Neural crest cell (in vitro differentiated cells): ENCODE measurements at regions not wholly inside any gene's neighbourhood (a gene's known extent, or its start where the extent isn't known, plus 50 kb on each side); places are given as distances from the start of the nearest gene placed in this dataset.
"Not testable (repeated sequence)": the region's sequence is repeated elsewhere in the genome, so short reads cannot be mapped to it uniquely, and the experiment has no call there.

ENCODE experiments used
- DNase-seq: peaks from one replicate; pipeline ENCODE4 v3.0.0; 2021; ENCODE audit warnings: low read depth, mixed read lengths, low spot score
- H3K27ac Mint-ChIP-seq: one replicate; pipeline ENCODE4 v1.8.0; 2021; ENCODE audit warnings: mild to moderate bottlenecking, mixed read lengths; ENCODE audit not compliant: unreplicated experiment
- H3K27me3 Mint-ChIP-seq: 2 replicates; pipeline ENCODE4 v1.8.0; 2021; ENCODE audit warnings: low read depth, mild to moderate bottlenecking, mixed read lengths
- H3K36me3 Mint-ChIP-seq: 2 replicates; pipeline ENCODE4 v1.8.0; 2021; ENCODE audit warnings: low read depth, mild to moderate bottlenecking, mixed read lengths
- H3K4me1 Mint-ChIP-seq: 2 replicates; pipeline ENCODE4 v1.8.0; 2021; ENCODE audit warnings: mixed read lengths
- H3K4me3 Mint-ChIP-seq: one replicate; pipeline ENCODE4 v1.8.0; 2021; ENCODE audit warnings: mild to moderate bottlenecking, mixed read lengths
- H3K9me3 Mint-ChIP-seq: 2 replicates; pipeline ENCODE4 v1.8.0; 2021; ENCODE audit warnings: mixed read lengths
- CTCF ChIP-seq: fragments of 200-600 bp; sonication (generic); conservative IDR thresholded peaks from 2 replicates; pipeline ENCODE4 v1.5.0; 2021; ENCODE audit warnings: antibody characterized with exemption, mild to moderate bottlenecking

GRCh38 chr2:224221455-224221913 is 180.4 kb downstream of the FAM124B start:
- Mint-ChIP-seq H3K9me3 (peaks cover 8% of the 10 kb centered on the region), H3K4me3 (no peak overlapping the region), H3K27me3 (no peaks in the 10 kb centered on the region), H3K4me1 (peaks cover 21% of the 10 kb centered on the region), H3K36me3 (peaks cover 2% of the 10 kb centered on the region), H3K27ac (peak overlapping the region; percentile 76)
- DNase-seq: no peak
- TF ChIP-seq CTCF: no peak

DNA sequence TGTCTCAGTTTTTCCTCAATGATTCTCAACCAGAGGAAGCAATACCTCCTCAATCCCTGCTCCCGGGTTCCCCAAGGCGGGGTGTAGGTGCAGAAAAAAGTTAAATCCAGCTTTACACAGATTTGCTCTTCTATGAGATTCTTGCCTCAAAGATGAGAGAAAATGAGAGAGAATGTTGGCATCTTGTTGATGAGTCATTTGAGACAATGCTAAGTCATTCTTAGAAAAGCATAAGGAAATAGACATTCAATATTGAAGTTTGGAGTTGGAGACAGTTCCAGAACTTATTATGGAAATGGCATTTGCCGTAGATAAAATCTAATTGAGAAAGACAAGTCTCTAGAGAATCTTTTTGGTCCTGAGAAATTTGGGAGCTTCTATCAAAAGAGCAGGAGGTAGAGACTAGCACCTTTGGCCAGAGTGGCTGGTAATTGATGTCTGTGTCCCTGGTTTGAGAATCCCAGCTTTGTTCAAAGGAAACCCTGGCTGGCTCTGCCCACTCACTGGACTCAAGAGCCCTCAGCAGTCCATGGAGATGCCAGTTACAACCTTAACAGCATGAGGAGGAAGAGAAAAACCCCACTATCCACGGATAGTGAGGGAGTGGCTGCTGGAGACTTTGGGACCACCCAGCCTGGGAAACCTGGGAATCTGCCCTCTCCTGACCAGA is 181.2 kb downstream of the FAM124B start:
- H3K27me3 Mint-ChIP-seq: no peaks in the 10 kb centered on the region
- peaks cover 8% of the 10 kb centered on the region for H3K9me3 Mint-ChIP-seq
- no peak for DNase-seq
- H3K27ac Mint-ChIP-seq: no peak overlapping the region
- no peak for TF ChIP-seq CTCF
- no peak overlapping the region for H3K4me3 Mint-ChIP-seq
- peaks cover 2% of the 10 kb centered on the region for H3K36me3 Mint-ChIP-seq
- H3K4me1 Mint-ChIP-seq: peaks cover 21% of the 10 kb centered on the region

GRCh38 chr2:224219781-224220180 is 180.7 kb upstream of the SERPINE2 start:
- H3K4me1 Mint-ChIP-seq: peaks cover 21% of the 10 kb centered on the region
- H3K4me3 Mint-ChIP-seq: no peak overlapping the region
- H3K9me3 Mint-ChIP-seq: peaks cover 8% of the 10 kb centered on the region
- DNase-seq: no peak
- peaks cover 2% of the 10 kb centered on the region for H3K36me3 Mint-ChIP-seq
- H3K27ac Mint-ChIP-seq: no peak overlapping the region
- no peaks in the 10 kb centered on the region for H3K27me3 Mint-ChIP-seq
- TF ChIP-seq CTCF: no peak

DNA sequence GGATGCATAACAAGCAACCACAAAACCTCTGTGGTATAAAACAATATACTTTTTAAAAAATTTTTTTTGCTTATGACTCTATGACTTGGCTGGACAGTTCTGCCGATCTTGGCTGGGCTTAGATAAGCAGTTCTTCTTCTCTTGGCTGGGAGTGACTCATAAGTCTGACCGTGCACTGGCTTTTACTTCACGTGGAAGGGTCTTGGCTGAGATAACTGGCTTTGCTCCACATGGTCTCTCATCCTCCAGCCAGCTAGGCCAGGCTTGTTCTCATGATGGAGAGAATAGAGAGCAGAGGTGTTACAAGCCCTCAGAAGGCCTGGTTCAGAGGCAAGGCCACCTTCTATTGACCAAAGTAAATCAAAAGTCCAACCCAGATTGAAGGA is 178.9 kb upstream of the SERPINE2 start:
- H3K4me3 Mint-ChIP-seq: no peak overlapping the region
- no peaks in the 10 kb centered on the region for H3K27me3 Mint-ChIP-seq
- DNase-seq: no peak
- H3K27ac Mint-ChIP-seq: no peak overlapping the region
- H3K4me1 Mint-ChIP-seq: peaks cover 25% of the 10 kb centered on the region
- no peak for TF ChIP-seq CTCF
- peaks cover 8% of the 10 kb centered on the region for H3K9me3 Mint-ChIP-seq
- H3K36me3 Mint-ChIP-seq: peaks cover 2% of the 10 kb centered on the region

GRCh38 chr2:224217233-224217961 is 178.3 kb upstream of the SERPINE2 start:
- Mint-ChIP-seq H3K4me1 (peaks cover 25% of the 10 kb centered on the region), H3K27ac (no peak overlapping the region), H3K9me3 (peaks cover 8% of the 10 kb centered on the region), H3K4me3 (no peak overlapping the region), H3K27me3 (no peaks in the 10 kb centered on the region), H3K36me3 (peaks cover 2% of the 10 kb centered on the region)
- TF ChIP-seq CTCF: no peak
- DNase-seq: no peak

DNA sequence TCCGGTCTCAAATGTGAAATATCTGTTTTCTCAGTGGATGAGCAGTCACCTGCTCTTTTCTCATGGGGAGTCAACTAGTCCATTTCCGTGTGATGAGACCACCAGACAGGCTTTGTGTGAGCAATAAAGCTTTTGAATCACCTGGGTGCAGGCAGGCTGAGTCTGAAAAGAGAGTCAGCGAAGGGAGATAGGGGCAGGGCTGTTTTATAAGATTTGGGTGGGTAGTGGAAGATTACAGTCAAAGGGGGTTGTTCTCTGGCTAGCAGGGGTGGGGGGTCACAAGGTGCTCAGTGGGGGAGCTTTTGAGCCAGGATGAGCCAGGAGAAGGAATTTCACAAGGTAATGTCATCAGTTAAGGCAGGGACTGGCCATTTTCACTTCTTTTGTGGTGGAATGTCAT is 176.5 kb upstream of the SERPINE2 start:
- not testable (repeated sequence) for DNase-seq, H3K9me3 Mint-ChIP-seq, H3K36me3 Mint-ChIP-seq, H3K27me3 Mint-ChIP-seq, H3K4me3 Mint-ChIP-seq, H3K27ac Mint-ChIP-seq
- H3K4me1 Mint-ChIP-seq: peaks cover 25% of the 10 kb centered on the region
